ENCODE measurements at regions not wholly inside any gene's neighbourhood (a gene's known extent, or its start where the extent isn't known, plus 50 kb on each side); places are given as distances from the start of the nearest gene placed in this dataset.
"Not testable (repeated sequence)": the region's sequence is repeated elsewhere in the genome, so short reads cannot be mapped to it uniquely, and the experiment has no call there.

DNA sequence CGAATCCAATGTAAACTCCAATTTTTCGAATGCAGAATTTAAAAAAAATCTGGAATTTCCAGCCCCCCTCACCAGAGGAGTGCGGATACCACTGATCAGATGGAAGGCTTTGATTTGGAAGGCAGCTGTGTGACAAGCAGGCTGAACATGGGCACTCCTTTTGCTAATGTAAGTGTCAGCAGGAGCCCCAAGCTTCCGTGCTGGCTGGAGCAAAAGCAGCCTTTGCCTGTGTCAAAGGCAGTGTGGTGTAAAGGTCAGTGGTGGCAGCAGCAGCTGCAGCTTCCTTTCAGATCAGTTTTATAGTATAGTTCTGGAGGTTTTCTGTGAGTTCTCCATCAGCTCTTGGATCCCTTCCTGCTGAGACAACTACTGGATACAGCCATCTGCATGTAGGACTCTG lies 259.9 kb downstream of the CTH start:
- DNase-seq (ENCODE audit: low read depth in 2 of 2), result no peak

DNA sequence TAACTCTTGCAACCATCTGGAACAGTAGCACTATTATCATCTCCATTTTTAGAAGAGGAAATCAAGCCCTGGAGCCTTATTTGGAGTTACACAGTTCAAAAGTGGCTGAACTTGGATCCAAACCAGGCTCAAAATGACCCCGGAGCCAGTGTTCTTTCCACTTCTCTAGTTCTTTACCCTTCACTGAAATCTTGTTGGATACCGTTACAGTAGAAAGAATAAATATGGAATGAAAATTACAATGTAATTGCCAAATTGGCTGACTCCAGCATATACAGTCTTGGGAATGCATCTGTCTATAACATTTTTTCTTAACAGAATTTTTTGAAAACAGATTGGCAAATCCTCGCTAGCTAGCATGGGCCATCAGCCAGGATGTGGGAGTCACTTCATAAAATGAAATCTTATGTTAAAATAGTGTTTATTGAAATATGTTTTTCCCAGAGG lies 261.4 kb downstream of the CTH start:
- DNase-seq (ENCODE audit: low read depth in 2 of 2), result no peak

DNA sequence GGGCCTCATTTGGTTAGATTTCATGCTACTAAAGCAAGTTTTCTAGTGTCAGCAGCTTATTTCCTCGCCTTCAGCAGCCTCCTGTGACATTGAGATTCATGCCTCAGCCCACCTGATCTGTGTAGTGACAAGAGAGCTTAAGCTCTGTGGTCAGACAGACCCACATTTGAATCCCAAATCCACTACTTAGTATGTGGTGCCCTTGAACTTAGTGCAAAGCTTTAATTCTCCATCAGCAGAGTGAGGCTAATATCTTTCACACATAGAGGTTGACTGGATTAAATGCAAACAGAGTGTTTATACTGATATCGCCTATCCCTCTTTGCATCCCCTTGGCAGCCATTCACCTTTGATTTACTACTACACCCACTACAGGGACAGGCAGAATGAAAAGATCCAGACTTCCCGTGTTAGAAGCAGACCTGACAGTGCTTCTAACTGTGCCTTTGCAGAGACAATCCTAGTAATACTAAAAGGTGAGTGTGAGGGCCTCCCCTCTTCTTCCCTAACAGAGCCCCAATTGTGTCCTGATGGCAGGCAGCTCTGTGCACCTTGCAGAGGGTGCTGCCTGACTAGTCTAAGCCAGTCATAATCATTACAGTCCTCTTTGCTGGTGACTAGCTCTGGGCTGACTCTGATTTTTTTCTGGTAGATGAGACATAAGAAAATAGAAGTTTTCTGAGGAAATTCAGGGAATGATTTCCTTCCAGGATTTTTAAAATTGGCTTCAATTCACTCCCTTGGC lies 264.0 kb downstream of the CTH start:
- no peak for DNase-seq (ENCODE audit: low read depth in 2 of 2)

- DNase-seq (ENCODE audit: low read depth in 2 of 2), result no peak
Measured at GRCh38 chr1:70675737-70676156, 264.7 kb downstream of the CTH start.

DNA sequence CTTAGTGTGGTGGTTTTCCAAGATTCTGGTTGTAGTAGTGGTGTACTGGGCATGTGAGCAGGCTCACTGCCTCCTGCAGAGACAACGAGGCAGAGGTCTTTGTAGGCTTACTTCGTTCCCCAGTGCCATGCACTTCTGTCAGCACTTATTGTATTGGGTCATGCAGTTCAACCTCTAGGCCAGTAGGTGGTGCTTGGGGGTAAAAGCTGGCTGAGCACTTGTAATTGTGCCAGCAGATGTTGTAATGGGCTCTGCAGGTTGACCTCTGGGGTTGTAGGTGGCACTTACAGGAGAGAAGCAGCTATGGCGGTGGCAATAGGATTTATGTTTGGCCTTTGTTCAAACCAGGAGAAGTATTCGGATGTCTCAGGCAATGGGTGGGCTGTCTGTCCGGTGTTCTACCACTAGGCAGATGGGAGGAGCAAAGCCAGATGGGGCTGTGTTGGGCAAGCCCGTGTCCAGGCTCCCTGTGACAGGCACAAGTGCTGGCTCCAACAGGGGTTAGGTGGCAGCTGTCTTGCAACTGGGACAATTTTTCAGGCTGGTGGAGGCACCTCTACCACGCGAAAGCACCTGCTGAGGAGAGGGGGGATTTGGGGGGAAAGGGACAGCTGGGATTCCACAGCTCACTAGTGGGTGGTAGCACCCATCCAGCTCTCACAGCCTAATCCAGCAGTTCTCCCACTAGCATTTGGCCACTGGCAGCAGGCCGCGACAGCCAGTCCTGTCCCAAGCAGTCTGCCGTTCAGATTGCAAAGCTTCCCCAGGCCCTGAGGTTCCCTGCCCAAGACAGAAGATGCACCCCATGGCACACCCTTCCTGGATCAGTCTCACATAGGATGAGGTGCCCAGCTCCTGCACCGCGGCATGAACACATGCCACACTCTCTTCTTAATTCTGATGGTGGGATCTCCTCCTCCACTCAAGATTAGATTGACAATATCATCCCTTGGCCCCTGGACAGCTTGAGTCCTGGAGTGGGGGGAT lies 274.5 kb downstream of the CTH start:
- DNase-seq (ENCODE audit: low read depth in 2 of 2), result peak in 1 of 2 donors; percentile 4

DNA sequence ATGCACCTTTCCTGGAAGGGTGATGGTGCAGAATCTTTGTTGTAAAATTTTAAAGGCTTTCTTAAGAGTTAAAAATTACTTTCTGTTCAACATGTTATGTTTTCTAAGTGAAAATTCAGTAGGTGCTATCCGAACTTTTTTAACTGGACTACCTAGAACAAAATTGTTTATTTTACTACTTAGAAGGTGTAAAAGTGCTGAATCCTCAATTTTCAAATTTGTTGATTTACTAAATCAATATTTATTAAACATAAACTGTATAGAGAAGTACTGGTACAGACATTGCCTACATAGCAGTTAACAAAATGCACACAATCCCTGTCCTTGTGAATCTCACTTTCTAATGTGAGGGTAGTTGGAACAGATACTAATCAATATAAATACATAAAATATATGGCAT lies 277.5 kb downstream of the CTH start:
- DNase-seq (ENCODE audit: low read depth in 2 of 2), result no peak

GRCh38 chr1:70706381-70707037 lies 295.4 kb downstream of the CTH start:
- no peak for DNase-seq (ENCODE audit: low read depth in 2 of 2)

GRCh38 chr1:70707214-70707613 lies 296.1 kb downstream of the CTH start:
- DNase-seq (ENCODE audit: low read depth in 2 of 2), result no peak

GRCh38 chr1:70714149-70714548 lies 303.1 kb downstream of the CTH start:
- DNase-seq (ENCODE audit: low read depth in 2 of 2), result no peak

DNA sequence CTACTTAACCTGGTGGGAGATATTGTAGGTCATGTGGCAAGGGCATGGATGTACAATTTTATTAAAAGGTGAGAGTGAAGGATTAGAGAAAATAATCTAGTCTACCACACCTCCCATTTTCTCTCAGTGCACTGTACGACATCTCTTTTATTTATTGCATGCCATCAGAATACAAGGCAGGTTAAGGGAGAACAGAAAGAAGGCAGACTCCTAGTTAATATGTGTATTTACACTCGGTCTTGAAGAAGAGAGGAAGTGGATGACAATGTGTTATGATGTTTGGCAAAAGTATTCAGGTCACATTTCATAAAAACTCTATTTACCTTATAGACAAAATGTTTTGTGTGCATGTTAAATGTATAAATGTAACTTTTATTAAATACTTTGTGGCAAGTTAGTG lies 306.1 kb downstream of the CTH start:
- no peak for DNase-seq (ENCODE audit: low read depth in 2 of 2)

GRCh38 chr1:70717656-70718055 lies 306.6 kb downstream of the CTH start:
- DNase-seq (ENCODE audit: low read depth in 2 of 2), result no peak

- no peak for DNase-seq (ENCODE audit: low read depth in 2 of 2)
Measured at GRCh38 chr1:70718086-70718630, 307.1 kb downstream of the CTH start.

- no peak for DNase-seq (ENCODE audit: low read depth in 2 of 2)
Measured at GRCh38 chr1:70719154-70719553, 308.1 kb downstream of the CTH start.

GRCh38 chr1:70720109-70720508 lies 309.0 kb downstream of the CTH start:
- no peak for DNase-seq (ENCODE audit: low read depth in 2 of 2)

DNA sequence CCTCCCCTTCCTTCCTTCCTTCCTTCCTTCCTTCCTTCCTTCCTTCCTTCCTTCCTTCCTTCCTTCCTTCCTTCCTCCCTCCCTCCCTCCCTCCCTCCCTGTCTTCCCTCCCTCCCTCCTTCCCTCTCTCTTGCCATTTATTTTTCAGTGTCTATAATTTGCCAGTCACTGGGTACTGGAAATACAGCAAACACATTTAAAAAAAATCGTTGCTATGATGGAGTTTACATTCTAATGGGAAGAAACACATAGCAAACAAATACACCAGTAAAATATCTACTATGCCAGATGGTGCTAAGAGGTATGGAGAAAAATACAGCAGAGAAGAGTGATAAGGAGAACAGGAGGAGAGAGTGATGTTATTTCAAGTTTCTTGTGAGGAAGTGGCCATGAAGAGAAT lies 309.5 kb downstream of the CTH start:
- DNase-seq (ENCODE audit: low read depth in 2 of 2), result no peak

DNA sequence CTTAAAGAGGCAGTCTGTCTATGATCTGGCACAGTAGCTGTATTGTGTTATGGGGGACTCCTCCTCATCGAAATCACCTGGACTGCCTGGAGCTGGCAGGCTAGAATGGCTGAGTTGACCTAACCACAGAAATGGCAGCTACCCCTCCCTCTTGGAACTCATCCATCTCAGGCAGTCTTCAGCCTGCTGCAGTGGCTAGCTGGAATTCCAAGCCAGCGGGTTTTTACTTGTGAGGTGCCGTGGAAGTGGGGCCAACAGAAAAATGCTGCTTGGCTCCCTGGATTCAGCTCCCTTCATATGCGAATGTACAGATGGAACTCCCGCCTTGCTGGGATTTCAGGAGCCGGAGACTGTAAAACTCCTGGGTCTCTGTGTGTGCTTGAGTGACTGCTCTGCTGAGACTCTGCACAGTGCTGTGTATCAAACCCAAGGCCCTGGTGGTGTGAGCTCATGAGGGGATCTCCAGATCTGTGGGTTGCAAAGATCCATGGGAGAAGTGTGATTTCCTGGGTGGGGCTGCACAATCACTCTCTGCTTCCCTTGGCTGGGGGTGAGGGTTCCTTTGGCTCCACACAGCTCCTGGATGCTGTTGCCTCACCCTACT lies 316.9 kb downstream of the CTH start:
- DNase-seq (ENCODE audit: low read depth in 2 of 2), result no peak

DNA sequence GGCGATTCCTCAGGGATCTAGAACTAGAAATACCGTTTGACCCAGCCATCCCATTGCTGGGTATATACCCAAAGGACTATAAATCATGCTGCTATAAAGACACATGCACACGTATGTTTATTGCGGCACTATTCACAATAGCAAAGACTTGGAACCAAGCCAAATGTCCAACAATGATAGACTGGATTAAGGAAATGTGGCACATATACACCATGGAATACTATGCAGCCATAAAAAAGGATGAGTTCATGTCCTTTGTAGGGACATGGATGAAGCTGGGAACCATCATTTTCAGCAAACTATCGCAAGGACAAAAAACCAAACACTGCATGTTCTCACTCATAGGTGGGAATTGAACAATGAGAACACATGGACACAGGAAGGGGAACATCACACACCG lies 311.1 kb downstream of the PTGER3 start:
- DNase-seq (ENCODE audit: low read depth in 2 of 2), result not testable (repeated sequence)

DNA sequence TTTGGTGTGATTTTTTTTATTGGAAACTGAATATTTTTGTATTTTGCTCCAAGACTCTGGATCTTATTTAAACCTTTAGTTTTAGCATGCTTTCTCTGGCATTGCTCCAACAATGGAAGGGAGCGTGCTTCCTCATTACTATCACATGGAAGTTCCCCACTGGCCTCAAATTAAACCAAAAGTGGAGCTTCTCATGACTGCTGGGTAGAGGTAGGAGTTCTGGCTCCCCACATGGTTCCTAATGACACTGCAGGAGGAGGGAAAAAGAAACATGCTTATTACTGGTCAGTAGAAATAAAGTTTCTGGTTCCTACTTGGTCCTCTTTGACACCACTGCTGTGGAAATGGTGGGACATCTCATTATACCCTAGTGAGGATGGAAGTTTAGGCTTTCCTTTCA lies 310.5 kb downstream of the PTGER3 start:
- no peak for DNase-seq (ENCODE audit: low read depth in 2 of 2)

GRCh38 chr1:70738624-70739023 lies 309.0 kb downstream of the PTGER3 start:
- DNase-seq (ENCODE audit: low read depth in 2 of 2), result no peak

DNA sequence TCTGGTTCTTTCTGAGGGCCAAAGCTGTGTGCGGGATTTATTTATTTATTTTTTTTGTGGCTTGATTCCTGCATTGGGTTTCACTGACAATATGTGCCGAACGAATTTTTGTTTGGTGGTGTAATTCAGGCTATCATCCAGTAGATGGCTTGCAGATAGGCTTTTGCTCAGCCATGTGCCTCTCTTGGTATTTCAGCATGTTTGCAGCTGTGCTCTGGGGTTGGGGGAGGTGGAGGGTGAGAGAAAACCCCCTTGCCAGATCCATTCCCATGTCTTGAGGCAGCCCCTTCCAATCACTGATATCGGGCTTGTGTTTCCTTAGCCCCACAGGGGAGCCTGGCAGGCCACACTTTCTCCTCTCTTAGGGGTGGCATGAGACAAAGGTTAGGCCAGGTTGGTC lies 302.4 kb downstream of the PTGER3 start:
- no peak for DNase-seq (ENCODE audit: low read depth in 2 of 2)

GRCh38 chr1:70746062-70746461 lies 301.6 kb downstream of the PTGER3 start:
- DNase-seq (ENCODE audit: low read depth in 2 of 2), result not testable (repeated sequence)

DNA sequence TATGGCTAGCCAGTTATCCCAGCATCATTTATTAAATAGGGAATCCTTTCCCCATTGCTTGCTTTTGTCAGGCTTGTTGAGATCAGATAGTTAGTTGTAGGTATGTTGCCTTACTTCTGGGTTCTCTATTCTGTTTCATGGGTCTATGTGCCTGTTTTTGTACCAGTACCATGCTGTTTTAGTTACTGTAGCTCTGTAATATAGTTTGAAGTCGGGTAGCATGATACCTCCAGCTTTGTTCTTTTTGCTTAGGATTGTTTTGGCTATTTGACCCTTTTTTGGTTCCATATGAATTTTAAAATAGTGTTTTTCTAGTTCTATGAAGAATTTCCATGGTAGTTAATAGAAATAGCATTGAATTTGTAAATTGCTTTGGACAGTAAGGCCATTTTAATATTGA lies 300.5 kb downstream of the PTGER3 start:
- not testable (repeated sequence) for DNase-seq (ENCODE audit: low read depth in 2 of 2)

Data from stimulated activated CD4-positive, alpha-beta T cell treated with anti-CD3 and anti-CD28 coated beads, Interleukin-1b, Interleukin-23, amount 100 ng/mL, for 1 hour (primary cell).